Neural cell (in vitro differentiated cells): ENCODE measurements at regions not wholly inside any gene's neighbourhood (a gene's known extent, or its start where the extent isn't known, plus 50 kb on each side); places are given as distances from the start of the nearest gene placed in this dataset.
A peak's percentile ranks its signal among the peaks of the same experiment; 100 is the strongest.

Experiments
- H2AFZ ChIP-seq: fragments of 200-600, 300-800 bp; sonication (generic), shearing (Covaris generic); 2 replicates; pipeline ENCODE4 v1.6.0; 2014; ENCODE audit warnings: low read depth, mild to moderate bottlenecking, antibody characterized with exemption, low read length, moderate library complexity
- H3F3A ChIP-seq: fragments of 200-600 bp; shearing (Covaris generic); 2 replicates; pipeline ENCODE4 v1.6.1; 2016; ENCODE audit warnings: mild to moderate bottlenecking, moderate library complexity, mixed read lengths, antibody characterized with exemption, low read length; ENCODE audit not compliant: insufficient read depth, poor library complexity, severe bottlenecking
- H3K27ac ChIP-seq: fragments of 200-600, 300-800 bp; sonication (generic), shearing (Covaris generic); 2 replicates; pipeline ENCODE4 v1.5.1; 2014; ENCODE audit warnings: mild to moderate bottlenecking, low read length, moderate library complexity
- H3K27me3 ChIP-seq: fragments of 300-800, 200-600 bp; sonication (generic), shearing (Covaris generic); 2 replicates; pipeline ENCODE4 v1.6.0; 2014; ENCODE audit warnings: mild to moderate bottlenecking, low read depth, low read length, moderate library complexity; ENCODE audit not compliant: insufficient read depth
- H3K36me3 ChIP-seq: fragments of 300-800, 200-600 bp; sonication (generic), shearing (Covaris generic); 2 replicates; pipeline ENCODE4 v1.5.1; 2014; ENCODE audit warnings: mild to moderate bottlenecking, antibody characterized with exemption, low read length, moderate library complexity; ENCODE audit not compliant: insufficient read depth
- H3K4me2 ChIP-seq: fragments of 300-800, 200-600 bp; sonication (generic), shearing (Covaris generic); 2 replicates; pipeline ENCODE4 v1.6.0; 2014; ENCODE audit warnings: mild to moderate bottlenecking, low read length
- H3K4me3 ChIP-seq: fragments of 300-800, 200-600 bp; sonication (generic), shearing (Covaris generic); 2 replicates; pipeline ENCODE4 v1.5.1; 2014; ENCODE audit warnings: mild to moderate bottlenecking, low read length, moderate library complexity
- H3K79me2 ChIP-seq: fragments of 200-600 bp; shearing (Covaris generic); replicated peaks from 2 replicates; pipeline ENCODE4 v1.6.0; 2014; ENCODE audit warnings: mild to moderate bottlenecking, low read length, moderate library complexity; ENCODE audit not compliant: insufficient read depth
- H3K9ac ChIP-seq: fragments of 300-800, 200-600 bp; sonication (generic), shearing (Covaris generic); 2 replicates; pipeline ENCODE4 v1.6.1; 2016; ENCODE audit warnings: mild to moderate bottlenecking, low read length, mixed read lengths
- H3K9me2 ChIP-seq: fragments of 200-600 bp; shearing (Covaris generic); 2 replicates; pipeline ENCODE4 v1.6.1; 2016; ENCODE audit warnings: mild to moderate bottlenecking, low read length, mixed read lengths; ENCODE audit not compliant: insufficient read depth
- H3K9me3 ChIP-seq: fragments of 200-600, 300-800 bp; sonication (generic), shearing (Covaris generic); 2 replicates; pipeline ENCODE4 v1.6.1; 2016; ENCODE audit warnings: mild to moderate bottlenecking, mixed run types, low read length, moderate library complexity, mixed read lengths
- H4K20me1 ChIP-seq: fragments of 200-600 bp; shearing (Covaris generic); 2 replicates; pipeline ENCODE4 v1.6.1; 2016; ENCODE audit warnings: mild to moderate bottlenecking, mixed run types; ENCODE audit not compliant: insufficient read depth
- EP300 ChIP-seq: fragments of 450-650 bp; conservative IDR thresholded peaks from 2 replicates; pipeline ENCODE4 v1.6.1; 2014; ENCODE audit warnings: antibody characterized with exemption, mild to moderate bottlenecking, moderate library complexity; ENCODE audit not compliant: poor library complexity, severe bottlenecking
- EZH2 ChIP-seq: fragments of 200-600, 300-800 bp; shearing (Covaris generic), sonication (generic); IDR thresholded peaks from 2 replicates; pipeline ENCODE4 v1.6.1; 2014; ENCODE audit warnings: antibody characterized with exemption, low read length, borderline replicate concordance, mild to moderate bottlenecking; ENCODE audit not compliant: insufficient read depth, poor library complexity, severe bottlenecking
- MXI1 ChIP-seq: fragments of 450-650 bp; conservative IDR thresholded peaks from 2 replicates; pipeline ENCODE4 v1.6.1; 2014; ENCODE audit warnings: antibody characterized with exemption, mild to moderate bottlenecking; ENCODE audit not compliant: poor library complexity, severe bottlenecking
- POLR2AphosphoS5 ChIP-seq: IDR thresholded peaks from 2 replicates; pipeline ENCODE4 v1.6.1; 2012
- RAD21 ChIP-seq: fragments of 450-650 bp; conservative IDR thresholded peaks from 2 replicates; pipeline ENCODE4 v1.6.1; 2014; ENCODE audit warnings: antibody characterized with exemption, mild to moderate bottlenecking, moderate library complexity
- SMC3 ChIP-seq: fragments of 450-650 bp; conservative IDR thresholded peaks from 2 replicates; pipeline ENCODE4 v1.6.1; 2014; ENCODE audit warnings: antibody characterized with exemption, mild to moderate bottlenecking, moderate library complexity; ENCODE audit not compliant: poor library complexity
- TAF1 ChIP-seq: IDR thresholded peaks from 2 replicates; pipeline ENCODE4 v1.6.1; 2012; ENCODE audit warnings: low read depth
- TF ChIP-seq, protein P1 (sequence below): fragments of 450-650 bp; IDR thresholded peaks from 2 replicates; pipeline ENCODE4 v1.5.1; 2014; ENCODE audit warnings: antibody characterized with exemption, mild to moderate bottlenecking, moderate library complexity; ENCODE audit not compliant: poor library complexity, severe bottlenecking
- TF ChIP-seq, protein P2 (sequence below): IDR thresholded peaks from 2 replicates; pipeline ENCODE4 v1.6.1; 2012; ENCODE audit warnings: borderline replicate concordance

DNA sequence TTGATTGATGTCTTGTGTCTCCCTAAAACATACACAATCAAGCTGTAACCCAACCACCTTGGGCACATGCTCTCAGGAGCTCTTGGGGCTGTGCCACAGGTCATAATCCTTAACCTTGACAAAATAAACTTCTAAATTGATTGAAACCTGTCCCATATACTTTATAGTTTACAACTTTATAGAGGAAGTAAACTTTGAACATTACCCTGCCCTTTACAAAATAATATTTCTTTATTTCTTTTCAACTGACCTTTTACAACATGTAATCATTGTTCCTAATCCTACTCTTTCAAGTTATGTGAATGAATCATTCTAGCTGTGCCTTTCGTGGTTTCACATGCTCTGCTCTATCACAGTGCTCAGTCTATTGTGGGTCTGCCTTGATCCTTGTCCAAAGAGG lies 118.3 kb upstream of the ATP1A1 start:
- Histone ChIP-seq H3K79me2 (no peaks in the 10 kb centered on the region), H3K27me3 (no peaks in the 10 kb centered on the region), H4K20me1 (no peaks in the 10 kb centered on the region), H3K9ac (peak overlapping the region; percentile 61), H3K4me3 (peak overlapping the region; percentile 53), H3K9me3 (no peaks in the 10 kb centered on the region), H2AFZ (no peak overlapping the region), H3F3A (peaks cover 12% of the 10 kb centered on the region), H3K27ac (peak overlapping the region; percentile 93), H3K4me2 (no peak overlapping the region), H3K36me3 (no peaks in the 10 kb centered on the region), H3K9me2 (no peaks in the 10 kb centered on the region)
- TF ChIP-seq MXI1, result no peak
- no peak for TF ChIP-seq EP300
- TF ChIP-seq, protein P1, sequence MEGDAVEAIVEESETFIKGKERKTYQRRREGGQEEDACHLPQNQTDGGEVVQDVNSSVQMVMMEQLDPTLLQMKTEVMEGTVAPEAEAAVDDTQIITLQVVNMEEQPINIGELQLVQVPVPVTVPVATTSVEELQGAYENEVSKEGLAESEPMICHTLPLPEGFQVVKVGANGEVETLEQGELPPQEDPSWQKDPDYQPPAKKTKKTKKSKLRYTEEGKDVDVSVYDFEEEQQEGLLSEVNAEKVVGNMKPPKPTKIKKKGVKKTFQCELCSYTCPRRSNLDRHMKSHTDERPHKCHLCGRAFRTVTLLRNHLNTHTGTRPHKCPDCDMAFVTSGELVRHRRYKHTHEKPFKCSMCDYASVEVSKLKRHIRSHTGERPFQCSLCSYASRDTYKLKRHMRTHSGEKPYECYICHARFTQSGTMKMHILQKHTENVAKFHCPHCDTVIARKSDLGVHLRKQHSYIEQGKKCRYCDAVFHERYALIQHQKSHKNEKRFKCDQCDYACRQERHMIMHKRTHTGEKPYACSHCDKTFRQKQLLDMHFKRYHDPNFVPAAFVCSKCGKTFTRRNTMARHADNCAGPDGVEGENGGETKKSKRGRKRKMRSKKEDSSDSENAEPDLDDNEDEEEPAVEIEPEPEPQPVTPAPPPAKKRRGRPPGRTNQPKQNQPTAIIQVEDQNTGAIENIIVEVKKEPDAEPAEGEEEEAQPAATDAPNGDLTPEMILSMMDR, result no peak
- TF ChIP-seq SMC3, result no peak
- no peak for TF ChIP-seq POLR2AphosphoS5
- TF ChIP-seq, protein P2, sequence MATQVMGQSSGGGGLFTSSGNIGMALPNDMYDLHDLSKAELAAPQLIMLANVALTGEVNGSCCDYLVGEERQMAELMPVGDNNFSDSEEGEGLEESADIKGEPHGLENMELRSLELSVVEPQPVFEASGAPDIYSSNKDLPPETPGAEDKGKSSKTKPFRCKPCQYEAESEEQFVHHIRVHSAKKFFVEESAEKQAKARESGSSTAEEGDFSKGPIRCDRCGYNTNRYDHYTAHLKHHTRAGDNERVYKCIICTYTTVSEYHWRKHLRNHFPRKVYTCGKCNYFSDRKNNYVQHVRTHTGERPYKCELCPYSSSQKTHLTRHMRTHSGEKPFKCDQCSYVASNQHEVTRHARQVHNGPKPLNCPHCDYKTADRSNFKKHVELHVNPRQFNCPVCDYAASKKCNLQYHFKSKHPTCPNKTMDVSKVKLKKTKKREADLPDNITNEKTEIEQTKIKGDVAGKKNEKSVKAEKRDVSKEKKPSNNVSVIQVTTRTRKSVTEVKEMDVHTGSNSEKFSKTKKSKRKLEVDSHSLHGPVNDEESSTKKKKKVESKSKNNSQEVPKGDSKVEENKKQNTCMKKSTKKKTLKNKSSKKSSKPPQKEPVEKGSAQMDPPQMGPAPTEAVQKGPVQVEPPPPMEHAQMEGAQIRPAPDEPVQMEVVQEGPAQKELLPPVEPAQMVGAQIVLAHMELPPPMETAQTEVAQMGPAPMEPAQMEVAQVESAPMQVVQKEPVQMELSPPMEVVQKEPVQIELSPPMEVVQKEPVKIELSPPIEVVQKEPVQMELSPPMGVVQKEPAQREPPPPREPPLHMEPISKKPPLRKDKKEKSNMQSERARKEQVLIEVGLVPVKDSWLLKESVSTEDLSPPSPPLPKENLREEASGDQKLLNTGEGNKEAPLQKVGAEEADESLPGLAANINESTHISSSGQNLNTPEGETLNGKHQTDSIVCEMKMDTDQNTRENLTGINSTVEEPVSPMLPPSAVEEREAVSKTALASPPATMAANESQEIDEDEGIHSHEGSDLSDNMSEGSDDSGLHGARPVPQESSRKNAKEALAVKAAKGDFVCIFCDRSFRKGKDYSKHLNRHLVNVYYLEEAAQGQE, result no peak
- TF ChIP-seq EZH2, result no peak
- no peak for TF ChIP-seq RAD21

DNA sequence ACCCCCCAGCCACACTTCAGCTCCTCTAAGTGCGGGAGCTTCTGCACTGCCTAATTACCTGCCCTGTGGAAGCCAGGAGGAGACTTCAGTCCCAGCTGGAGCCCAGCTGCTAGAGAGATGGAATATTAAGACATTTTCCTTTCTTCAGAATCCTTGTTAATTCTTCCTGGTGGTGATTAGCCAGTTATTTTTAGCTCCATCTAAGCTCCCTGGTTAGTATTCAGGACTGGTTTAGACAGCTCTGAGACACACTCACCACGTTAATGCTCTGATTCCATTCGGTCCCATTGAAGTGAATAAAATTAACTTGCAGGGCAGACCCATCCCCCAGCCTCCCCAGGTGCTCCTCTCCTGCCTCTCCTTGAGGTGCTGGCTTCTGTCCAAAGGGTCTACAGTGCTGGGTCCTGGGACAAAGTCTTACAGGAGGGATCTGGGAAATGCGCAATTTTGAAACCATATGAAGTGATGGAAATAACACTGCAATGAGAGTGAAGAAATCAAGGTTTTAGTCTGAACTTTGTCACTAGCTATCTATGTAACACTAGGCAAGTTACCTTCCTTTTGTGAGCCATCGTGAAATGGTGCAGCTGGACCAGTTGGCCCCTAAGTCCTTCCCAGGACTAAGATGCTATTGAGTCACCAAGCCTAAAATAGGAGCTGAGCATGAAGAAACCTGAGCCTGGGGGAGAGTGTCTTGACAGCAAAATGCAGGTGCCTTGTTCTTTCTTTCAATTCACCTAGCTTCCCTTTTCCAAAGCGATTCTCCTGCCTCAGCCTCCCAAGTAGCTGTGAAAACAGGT lies 117.4 kb upstream of the ATP1A1 start:
- peak overlapping the region; percentile 53 for H3K4me3 ChIP-seq
- H3K9me2 ChIP-seq, result no peaks in the 10 kb centered on the region
- no peaks in the 10 kb centered on the region for H4K20me1 ChIP-seq
- no peaks in the 10 kb centered on the region for H3K36me3 ChIP-seq
- H3K4me2 ChIP-seq, result peak overlapping the region; percentile 49
- peak overlapping the region; percentile 61 for H3K9ac ChIP-seq
- H3K9me3 ChIP-seq, result no peaks in the 10 kb centered on the region
- H3K79me2 ChIP-seq, result no peaks in the 10 kb centered on the region
- peak overlapping the region; percentile 93 for H3K27ac ChIP-seq
- TF ChIP-seq RAD21, result peak; percentile 28
- TF ChIP-seq POLR2AphosphoS5, result peak; percentile 21
- peak; percentile 80 for TF ChIP-seq EP300
- TF ChIP-seq, protein P2, result peak; percentile 58
- TF ChIP-seq MXI1, result no peak
- no peak for TF ChIP-seq TAF1
- no peak for TF ChIP-seq EZH2
- TF ChIP-seq SMC3, result peak; percentile 44
- TF ChIP-seq, protein P1, result no peak
- H3K27me3 ChIP-seq, result no peaks in the 10 kb centered on the region
- no peak overlapping the region for H2AFZ ChIP-seq
- H3F3A ChIP-seq, result peaks cover 12% of the 10 kb centered on the region
